Activated CD4-positive, alpha-beta memory T cell treated with anti-CD3 and anti-CD28 coated beads, Interleukin-2, amount 10 ng/mL, durations not matched to agents 7 days and 5 days (primary cell): ENCODE measurements at regions not wholly inside any gene's neighbourhood (a gene's known extent, or its start where the extent isn't known, plus 50 kb on each side); places are given as distances from the start of the nearest gene placed in this dataset.
"Not testable (repeated sequence)": the region's sequence is repeated elsewhere in the genome, so short reads cannot be mapped to it uniquely, and the experiment has no call there.

ENCODE experiments used
- CTCF ChIA-PET: fragments of 350-600 bp; sonication (Branson Sonifier 250); formaldehyde crosslinking; loops from one replicate; lab custom pipeline; 2021; ENCODE audit warnings: antibody characterized with exemption, inconsistent platforms; lab: Charles Lee
- POLR2A ChIA-PET: fragments of 350-600 bp; sonication (Branson Sonifier 250); formaldehyde crosslinking; loops from one replicate; lab custom pipeline; 2021; ENCODE audit warnings: antibody characterized with exemption; lab: Charles Lee
- DNase-seq: peaks from one replicate; pipeline ENCODE4 v3.0.0-alpha.2; 2020
- H3K27ac Mint-ChIP-seq: one replicate; pipeline ENCODE4 v1.8.0; 2021; ENCODE audit warnings: mild to moderate bottlenecking, mixed read lengths
- H3K27me3 Mint-ChIP-seq: one replicate; pipeline ENCODE4 v1.8.0; 2021; ENCODE audit warnings: mixed read lengths
- H3K36me3 Mint-ChIP-seq: one replicate; pipeline ENCODE4 v1.8.0; 2021; ENCODE audit warnings: low read depth, mixed read lengths
- H3K4me1 Mint-ChIP-seq: one replicate; pipeline ENCODE4 v1.8.0; 2021; ENCODE audit warnings: mixed read lengths
- H3K4me3 Mint-ChIP-seq: one replicate; pipeline ENCODE4 v1.8.0; 2021; ENCODE audit warnings: mild to moderate bottlenecking, mixed read lengths
- H3K9me3 Mint-ChIP-seq: one replicate; pipeline ENCODE4 v1.8.0; 2021; ENCODE audit warnings: mixed read lengths

DNA sequence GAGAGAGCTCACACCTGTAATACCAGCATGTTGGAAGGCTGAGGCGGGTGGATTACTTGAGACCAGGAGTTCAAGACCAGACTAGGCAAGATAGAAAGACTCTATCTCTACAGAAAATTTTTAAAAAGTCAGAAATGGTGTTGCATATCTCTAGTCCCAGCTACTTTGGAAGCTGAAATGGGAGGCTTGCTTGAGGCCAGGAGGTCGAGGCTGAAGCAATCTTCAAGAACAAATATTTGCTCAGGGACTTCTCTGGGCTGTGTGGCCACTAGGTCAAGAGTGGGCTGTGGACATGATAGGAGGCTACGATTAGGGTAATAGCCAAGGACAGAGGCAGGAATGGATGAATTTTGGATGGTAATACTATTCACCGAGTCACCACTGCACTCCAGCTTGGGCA is 135.8 kb upstream of the PEG3 start:
- H3K9me3 Mint-ChIP-seq, result peaks cover 51% of the 10 kb centered on the region
- no peaks in the 10 kb centered on the region for H3K4me1 Mint-ChIP-seq
- no peak overlapping the region for H3K27ac Mint-ChIP-seq
- no peaks in the 10 kb centered on the region for H3K36me3 Mint-ChIP-seq
- no peaks in the 10 kb centered on the region for H3K27me3 Mint-ChIP-seq
- POLR2A ChIA-PET, result no interaction called here
- DNase-seq, result no peak
- H3K4me3 Mint-ChIP-seq, result no peak overlapping the region
- CTCF ChIA-PET, result no interaction called here

DNA sequence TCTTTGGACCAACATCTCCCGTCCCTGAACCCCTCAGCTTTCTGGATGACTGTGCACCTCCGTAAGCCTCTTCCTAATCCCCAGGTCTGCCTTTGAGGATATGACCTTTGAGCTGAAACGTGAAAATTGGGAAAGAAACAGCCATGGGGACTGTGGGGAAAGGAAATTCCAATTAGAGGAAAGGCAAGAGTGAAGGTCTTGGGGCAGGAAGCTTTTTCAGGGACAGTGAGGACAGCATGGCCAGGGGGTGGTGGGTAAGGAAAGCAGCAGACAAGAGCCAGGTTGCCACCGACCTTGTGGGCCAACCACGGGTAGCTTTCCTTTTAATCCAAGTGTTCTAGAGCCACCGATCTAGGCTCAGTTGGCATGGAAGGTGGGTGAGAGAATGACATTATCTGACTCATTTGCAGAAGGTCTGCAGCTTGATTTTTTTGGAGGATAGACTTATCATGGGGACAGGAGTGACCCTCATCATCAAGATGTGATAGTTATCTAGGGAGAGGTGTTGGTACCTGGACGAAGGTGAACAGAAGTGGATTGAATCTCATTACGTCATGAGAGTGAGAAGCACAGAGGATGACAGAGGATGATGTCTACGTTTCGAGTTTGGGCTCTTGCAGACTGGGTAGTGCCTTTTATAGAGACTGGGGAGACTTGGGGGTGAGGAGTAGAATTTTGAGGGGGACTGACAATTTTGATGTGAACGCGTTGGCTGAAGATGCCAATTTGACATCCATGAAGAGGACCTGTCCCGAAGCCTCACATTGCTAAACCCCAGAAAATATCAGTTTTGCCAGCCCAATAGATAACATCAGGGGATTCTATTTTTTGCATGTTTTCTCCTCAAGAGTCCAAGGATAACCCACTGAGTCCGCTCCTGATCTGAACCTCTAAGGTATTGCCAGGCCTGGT is 136.7 kb upstream of the PEG3 start:
- Mint-ChIP-seq H3K4me1 (no peaks in the 10 kb centered on the region), H3K27me3 (no peaks in the 10 kb centered on the region), H3K36me3 (no peaks in the 10 kb centered on the region), H3K27ac (no peak overlapping the region), H3K4me3 (no peak overlapping the region), H3K9me3 (peaks cover 53% of the 10 kb centered on the region)
- CTCF ChIA-PET, result no interaction called here
- POLR2A ChIA-PET, result no interaction called here
- DNase-seq, result no peak

DNA sequence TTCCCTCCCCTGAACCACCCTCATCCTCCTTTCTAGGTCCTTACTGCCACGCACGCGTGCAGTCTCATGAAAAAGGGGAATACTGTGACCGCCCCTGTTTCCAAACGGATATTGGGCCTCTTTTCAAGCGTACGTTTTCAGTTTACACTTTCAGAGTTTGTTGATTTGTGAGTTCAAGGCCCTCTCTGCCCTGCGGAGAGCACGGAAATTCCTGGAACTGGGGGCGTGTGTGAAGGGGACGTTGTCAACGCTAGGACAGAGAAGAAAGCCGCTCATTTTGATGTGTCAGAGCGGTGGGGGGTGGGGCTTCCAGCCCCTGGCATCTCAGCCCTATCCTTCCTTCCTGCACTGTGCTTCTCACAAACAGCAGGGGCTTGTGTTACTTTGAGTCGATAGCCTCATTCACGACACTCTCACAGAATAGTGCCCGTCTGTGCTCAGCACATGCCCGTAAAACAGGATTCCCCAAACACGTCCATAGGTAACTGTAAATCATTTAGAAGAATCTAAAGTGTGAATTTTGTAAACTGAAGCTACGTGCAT is 137.6 kb upstream of the PEG3 start:
- H3K27me3 Mint-ChIP-seq, result no peaks in the 10 kb centered on the region
- H3K4me1 Mint-ChIP-seq, result no peaks in the 10 kb centered on the region
- no peak for DNase-seq
- H3K9me3 Mint-ChIP-seq, result peaks cover 54% of the 10 kb centered on the region
- no peaks in the 10 kb centered on the region for H3K36me3 Mint-ChIP-seq
- POLR2A ChIA-PET, result no interaction called here
- CTCF ChIA-PET, result no interaction called here
- H3K4me3 Mint-ChIP-seq, result no peak overlapping the region
- no peak overlapping the region for H3K27ac Mint-ChIP-seq

DNA sequence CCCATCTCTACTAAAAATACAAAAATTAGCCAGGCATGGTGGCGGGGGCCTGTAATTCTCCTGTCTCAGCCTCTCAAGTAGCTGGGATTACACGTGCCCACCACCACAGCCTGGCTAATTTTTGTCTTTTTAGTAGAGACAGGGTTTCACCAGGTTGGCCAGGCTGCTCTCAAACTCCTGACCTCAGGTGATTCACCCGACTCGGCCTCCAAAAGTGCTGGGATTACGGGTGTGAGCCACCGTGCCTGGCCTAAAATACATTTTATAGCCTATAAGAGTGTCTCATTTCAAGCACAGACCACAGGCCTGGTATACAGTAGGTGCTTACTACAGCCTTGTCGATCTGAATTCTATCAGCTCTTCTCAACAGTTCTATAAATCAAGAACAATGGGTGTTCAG is 139.5 kb upstream of the USP29 start:
- H3K36me3 Mint-ChIP-seq, H3K27ac Mint-ChIP-seq, CTCF ChIA-PET, H3K27me3 Mint-ChIP-seq, DNase-seq, H3K4me1 Mint-ChIP-seq, POLR2A ChIA-PET, H3K4me3 Mint-ChIP-seq: not testable (repeated sequence)
- H3K9me3 Mint-ChIP-seq, result peaks cover 54% of the 10 kb centered on the region

DNA sequence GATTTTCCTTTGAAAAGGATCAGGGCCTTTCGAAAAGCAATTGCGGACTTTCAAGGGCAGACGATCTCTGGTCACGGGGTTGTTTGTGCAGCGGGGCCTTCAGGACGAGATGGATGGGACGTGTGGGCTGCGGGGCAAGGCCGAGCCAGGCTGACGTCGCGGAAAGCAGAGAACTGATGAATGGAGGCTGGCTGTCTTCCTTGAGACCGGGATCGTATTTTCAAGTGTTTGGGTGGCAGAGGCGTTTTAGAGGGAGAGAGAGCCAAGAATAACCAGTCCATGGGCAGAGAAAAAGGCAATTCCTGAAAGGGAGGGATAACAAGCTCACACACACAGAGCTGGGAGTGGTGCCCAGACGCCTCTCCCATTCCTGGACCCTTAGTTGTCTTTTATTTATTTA is 138.9 kb upstream of the USP29 start:
- H3K4me3 Mint-ChIP-seq, result no peak overlapping the region
- no peak overlapping the region for H3K27ac Mint-ChIP-seq
- ChIA-PET POLR2A (no interaction called here), CTCF (no interaction called here)
- no peaks in the 10 kb centered on the region for H3K4me1 Mint-ChIP-seq
- no peak for DNase-seq
- H3K27me3 Mint-ChIP-seq, result no peaks in the 10 kb centered on the region
- no peaks in the 10 kb centered on the region for H3K36me3 Mint-ChIP-seq
- H3K9me3 Mint-ChIP-seq, result peaks cover 54% of the 10 kb centered on the region

DNA sequence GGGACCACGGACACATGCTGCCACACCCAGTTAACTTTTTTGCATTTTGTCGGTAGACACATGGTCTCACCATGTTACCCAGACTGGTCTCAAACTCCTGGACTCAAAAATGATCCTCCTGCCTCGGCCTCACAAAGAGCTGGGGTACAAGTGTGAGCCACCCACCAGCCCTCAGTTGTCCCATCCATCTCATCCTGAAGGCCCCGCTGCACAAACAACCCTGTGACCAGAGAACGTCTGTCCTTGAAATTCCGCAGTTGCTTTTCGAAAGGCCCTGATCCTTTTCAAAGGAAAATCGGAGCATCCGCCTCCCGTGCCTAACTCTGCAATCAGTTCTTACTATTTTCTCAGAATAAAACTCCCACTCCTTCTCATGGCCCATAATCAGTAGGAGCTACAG is 138.3 kb upstream of the USP29 start:
- H3K36me3 Mint-ChIP-seq, H3K4me3 Mint-ChIP-seq, POLR2A ChIA-PET, H3K4me1 Mint-ChIP-seq, H3K27me3 Mint-ChIP-seq, H3K27ac Mint-ChIP-seq, CTCF ChIA-PET, DNase-seq: not testable (repeated sequence)
- H3K9me3 Mint-ChIP-seq, result peaks cover 55% of the 10 kb centered on the region

DNA sequence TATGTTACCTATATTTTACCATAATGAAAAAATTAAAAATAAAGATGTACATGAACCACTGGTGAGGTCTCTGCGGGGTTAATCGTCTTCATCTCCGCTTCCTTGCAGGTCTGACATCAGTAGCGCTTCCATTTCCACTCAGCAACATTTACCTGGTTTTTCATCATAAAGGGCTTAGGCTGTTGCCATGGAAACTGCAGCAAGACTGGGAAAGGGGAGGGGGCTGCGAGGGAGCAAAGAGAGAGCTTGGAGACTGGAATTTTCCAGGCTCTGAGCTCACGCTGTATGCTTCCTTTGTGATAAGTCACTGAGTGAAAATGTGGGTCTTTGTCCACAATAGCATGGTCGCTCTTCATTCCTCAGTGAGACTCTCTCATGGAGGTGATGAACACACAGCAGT is 136.6 kb upstream of the USP29 start:
- CTCF ChIA-PET, result no interaction called here
- no peaks in the 10 kb centered on the region for H3K27me3 Mint-ChIP-seq
- no peak overlapping the region for H3K4me3 Mint-ChIP-seq
- POLR2A ChIA-PET, result no interaction called here
- H3K27ac Mint-ChIP-seq, result no peak overlapping the region
- no peak for DNase-seq
- H3K9me3 Mint-ChIP-seq, result peaks cover 56% of the 10 kb centered on the region
- H3K4me1 Mint-ChIP-seq, result no peaks in the 10 kb centered on the region
- H3K36me3 Mint-ChIP-seq, result no peaks in the 10 kb centered on the region

DNA sequence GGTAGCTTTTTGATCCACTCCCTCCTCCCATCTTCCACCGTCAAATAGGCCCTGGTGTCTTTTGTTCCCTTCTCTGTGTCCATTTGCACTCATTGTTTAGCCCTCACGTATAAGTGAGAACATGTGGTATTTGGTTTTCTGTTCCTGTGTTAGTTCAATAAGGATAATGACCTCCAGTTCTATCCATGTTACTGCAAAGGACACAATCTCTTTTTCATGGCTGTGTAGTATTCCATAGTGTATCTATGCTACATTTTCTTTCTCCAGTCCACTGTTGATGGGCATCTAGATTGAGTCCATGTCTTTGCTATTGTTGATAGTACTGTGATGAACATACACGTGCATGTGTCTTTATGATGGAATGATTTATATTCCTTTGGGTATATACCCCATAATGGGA is 136.0 kb upstream of the USP29 start:
- no peak overlapping the region for H3K27ac Mint-ChIP-seq
- H3K9me3 Mint-ChIP-seq, result peaks cover 59% of the 10 kb centered on the region
- H3K36me3 Mint-ChIP-seq, result no peaks in the 10 kb centered on the region
- H3K4me3 Mint-ChIP-seq, result no peak overlapping the region
- ChIA-PET CTCF (no interaction called here), POLR2A (no interaction called here)
- no peaks in the 10 kb centered on the region for H3K27me3 Mint-ChIP-seq
- DNase-seq, result no peak
- H3K4me1 Mint-ChIP-seq, result no peaks in the 10 kb centered on the region

DNA sequence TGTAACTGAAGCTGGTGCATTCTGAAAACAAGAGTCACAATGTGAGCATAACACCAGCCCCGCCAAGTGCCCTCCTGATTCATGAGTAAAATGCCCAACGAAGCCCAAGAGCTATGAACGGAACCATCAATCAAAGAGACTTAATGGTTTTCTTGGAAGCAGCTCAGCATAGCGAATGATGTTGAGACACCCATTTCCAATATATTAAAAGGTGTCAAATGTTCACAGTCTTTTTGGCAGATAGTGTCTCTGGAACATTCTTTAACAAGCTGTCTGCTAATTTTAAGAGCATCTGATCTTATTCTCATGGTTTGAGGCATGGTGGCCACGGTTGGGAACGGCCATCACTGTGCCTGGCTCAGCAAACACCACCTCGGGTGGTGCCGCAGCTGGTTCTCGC is 133.4 kb upstream of the USP29 start:
- no peak for DNase-seq
- Mint-ChIP-seq H3K9me3 (peaks cover 63% of the 10 kb centered on the region), H3K4me3 (no peak overlapping the region), H3K27ac (no peak overlapping the region), H3K4me1 (no peaks in the 10 kb centered on the region), H3K27me3 (no peaks in the 10 kb centered on the region), H3K36me3 (peaks cover 2% of the 10 kb centered on the region)
- POLR2A ChIA-PET, result no interaction called here
- CTCF ChIA-PET, result no interaction called here

DNA sequence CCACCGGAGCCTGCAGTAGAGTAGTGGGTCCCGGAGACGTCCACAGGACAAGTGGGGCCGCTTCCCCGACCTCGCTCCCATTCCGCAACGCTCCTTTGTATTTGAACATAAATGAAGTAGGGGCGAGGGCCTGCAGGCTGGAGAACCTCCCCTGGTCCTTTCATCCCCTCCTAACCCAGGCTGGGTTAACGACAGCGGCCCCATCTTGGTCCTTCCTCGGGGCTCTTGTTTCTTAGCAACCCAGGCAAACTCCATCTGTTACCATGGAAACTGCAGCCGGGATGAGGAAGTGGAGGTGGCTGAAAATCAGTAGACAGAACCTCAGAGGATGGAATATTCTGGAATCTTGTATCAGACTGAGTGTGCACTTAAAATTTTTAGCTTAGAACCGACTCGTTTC is 132.6 kb upstream of the USP29 start:
- ChIA-PET POLR2A (no interaction called here), CTCF (no interaction called here)
- Mint-ChIP-seq H3K27me3 (no peaks in the 10 kb centered on the region), H3K27ac (no peak overlapping the region), H3K4me1 (no peaks in the 10 kb centered on the region), H3K4me3 (no peak overlapping the region), H3K9me3 (peaks cover 58% of the 10 kb centered on the region), H3K36me3 (peaks cover 2% of the 10 kb centered on the region)
- no peak for DNase-seq

DNA sequence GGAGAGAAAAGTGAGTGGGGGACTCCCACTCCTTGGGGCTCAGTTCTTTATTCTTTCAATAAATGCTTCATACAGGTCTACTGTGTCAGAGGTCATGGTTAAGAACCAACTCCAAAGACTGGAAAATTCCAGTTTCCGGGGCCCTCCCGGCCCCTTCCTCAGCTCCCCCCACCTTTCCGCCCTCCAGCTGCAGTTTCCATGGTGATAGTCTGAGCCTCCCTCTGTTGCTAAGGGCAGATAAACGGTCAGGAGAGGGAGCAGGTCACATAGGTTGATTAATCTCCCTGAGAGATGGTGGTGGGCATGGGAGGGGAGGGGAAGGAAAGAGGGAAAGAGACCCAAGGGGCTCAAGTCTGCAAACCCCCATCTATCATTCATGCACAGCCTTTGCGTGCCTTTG is 131.5 kb upstream of the USP29 start:
- peaks cover 61% of the 10 kb centered on the region for H3K9me3 Mint-ChIP-seq
- no peak overlapping the region for H3K4me3 Mint-ChIP-seq
- ChIA-PET CTCF (no interaction called here), POLR2A (no interaction called here)
- no peak overlapping the region for H3K27ac Mint-ChIP-seq
- no peaks in the 10 kb centered on the region for H3K4me1 Mint-ChIP-seq
- no peaks in the 10 kb centered on the region for H3K27me3 Mint-ChIP-seq
- DNase-seq, result no peak
- H3K36me3 Mint-ChIP-seq, result peaks cover 2% of the 10 kb centered on the region

DNA sequence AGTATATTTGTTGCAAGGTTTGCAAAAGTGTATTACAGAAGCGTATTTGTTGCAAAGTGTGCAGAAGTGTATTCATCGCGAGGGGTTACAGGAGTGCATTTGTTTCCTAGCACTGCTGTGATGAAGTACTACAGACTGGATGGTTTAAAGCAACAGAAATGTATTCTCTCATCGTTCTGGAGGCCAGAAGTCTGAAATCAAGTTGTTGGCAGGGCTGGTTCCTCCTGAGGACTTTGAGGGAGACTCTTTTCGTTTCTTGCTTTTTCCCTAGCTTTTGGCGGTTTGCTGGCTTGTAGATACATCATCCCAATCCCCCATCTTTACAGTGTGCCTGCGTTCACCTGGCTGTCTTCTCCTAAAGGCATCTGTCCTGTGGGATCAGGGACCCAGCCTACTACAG is 127.9 kb upstream of the USP29 start:
- no peak overlapping the region for H3K4me3 Mint-ChIP-seq
- H3K27ac Mint-ChIP-seq, result no peak overlapping the region
- ChIA-PET POLR2A (no interaction called here), CTCF (no interaction called here)
- H3K9me3 Mint-ChIP-seq, result peaks cover 52% of the 10 kb centered on the region
- H3K27me3 Mint-ChIP-seq, result no peaks in the 10 kb centered on the region
- no peaks in the 10 kb centered on the region for H3K4me1 Mint-ChIP-seq
- no peak for DNase-seq
- peaks cover 5% of the 10 kb centered on the region for H3K36me3 Mint-ChIP-seq

DNA sequence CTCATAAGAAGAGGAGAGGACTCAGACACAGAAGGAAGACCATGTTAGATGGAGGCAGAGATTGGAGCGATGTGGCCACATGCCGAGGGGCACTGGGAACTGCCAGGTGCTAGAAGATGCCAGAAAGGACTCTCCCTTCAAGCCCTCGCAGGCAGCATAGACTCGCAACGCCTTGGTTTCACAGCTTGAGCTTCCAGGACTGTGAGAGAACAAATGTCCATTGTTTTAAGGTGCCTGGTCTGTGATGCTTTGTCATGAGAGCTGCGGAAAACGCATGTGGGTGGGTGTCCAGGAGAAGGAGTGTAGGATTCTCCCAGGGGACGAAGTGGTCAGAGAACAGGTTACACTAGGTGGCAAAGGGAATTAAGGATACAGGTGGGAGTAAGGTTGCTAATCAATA is 125.9 kb upstream of the USP29 start:
- no peak for DNase-seq
- POLR2A ChIA-PET, result no interaction called here
- H3K27ac Mint-ChIP-seq, result no peak overlapping the region

More for the DNA sequence above, 125.9 kb upstream of the USP29 start:
- Mint-ChIP-seq H3K27me3 (no peaks in the 10 kb centered on the region), H3K36me3 (peaks cover 5% of the 10 kb centered on the region), H3K4me3 (no peak overlapping the region), H3K4me1 (no peaks in the 10 kb centered on the region), H3K9me3 (peaks cover 45% of the 10 kb centered on the region)
- CTCF ChIA-PET, result no interaction called here
